OCI-LY3 (cell line): ENCODE measurements at regions not wholly inside any gene's neighbourhood (a gene's known extent, or its start where the extent isn't known, plus 50 kb on each side); places are given as distances from the start of the nearest gene placed in this dataset.

Experiments
- CTCF ChIP-seq: fragments of 200-600, 300-600 bp; sonication (generic); IDR thresholded peaks from 2 replicates; pipeline ENCODE4 v1.5.1; 2014; ENCODE audit warnings: antibody characterized with exemption, low read length, low read depth
- EZH2phosphoT487 ChIP-seq: fragments of 200-600 bp; shearing (Covaris generic); IDR thresholded peaks from 2 replicates; pipeline ENCODE4 v1.6.1; 2018; ENCODE audit warnings: antibody characterized with exemption, mixed run types, low read depth

- TF ChIP-seq CTCF (no peak), EZH2phosphoT487 (no peak)
These were observed 579.4 kb upstream of the PFKP start for GRCh38 chr10:2487921-2488320.
